ENCODE measurements at regions not wholly inside any gene's neighbourhood (a gene's known extent, or its start where the extent isn't known, plus 50 kb on each side); places are given as distances from the start of the nearest gene placed in this dataset.

- TF ChIP-seq EZH2 (IDR thresholded peaks at IDR 0.05; ENCODE audit: borderline replicate concordance, low read depth, low read length, poor library complexity, severe bottlenecking): no peak
- no peak for TF ChIP-seq CTCF (conservative IDR thresholded peaks at IDR 0.05; ENCODE audit: low read depth, low read length)
- CTCF ChIA-PET: no interaction called here
These were observed 312.4 kb downstream of the UTRN start for GRCh38 chr6:144597511-144597910.

GRCh38 chr6:144599615-144600014 is 314.5 kb downstream of the UTRN start:
- no TSS peak for BruUV-seq (replicated peaks)
- ChIA-PET POLR2A (ENCODE audit: low non-redundant PET) (no interaction called here), CTCF (no interaction called here)
- Histone ChIP-seq H3K4me1 (ENCODE audit: insufficient read depth, low read length, poor library complexity, severe bottlenecking) (peaks cover 23% of the 10 kb centered on the region), H3K36me3 (ENCODE audit: insufficient read depth, low read length, poor library complexity, severe bottlenecking) (no peaks in the 10 kb centered on the region), H3K4me3 (ENCODE audit: low read depth, low read length, poor library complexity, severe bottlenecking) (no peak overlapping the region), H3K27ac (ENCODE audit: low read depth, low read length, poor library complexity, severe bottlenecking) (no peak overlapping the region), H3K9me3 (ENCODE audit: low read depth, low read length, poor library complexity, severe bottlenecking) (peaks cover 12% of the 10 kb centered on the region), H3K27me3 (replicated peaks; ENCODE audit: insufficient read depth, low read depth, low read length, poor library complexity) (no peaks in the 10 kb centered on the region)
- no peak for DNase-seq (ENCODE audit: low spot score)
- intact Hi-C loops (cut with micrococcal nuclease; ENCODE audit: unreplicated experiment): no loop called here
- TF ChIP-seq CTCF (conservative IDR thresholded peaks at IDR 0.05; ENCODE audit: low read depth, low read length): no peak
- TF ChIP-seq EZH2 (IDR thresholded peaks at IDR 0.05; ENCODE audit: borderline replicate concordance, low read depth, low read length, poor library complexity, severe bottlenecking): no peak

More at GRCh38 chr6:144597511-144597910, 312.4 kb downstream of the UTRN start:
- no peak for DNase-seq (ENCODE audit: low spot score)
- Histone ChIP-seq H3K27me3 (replicated peaks; ENCODE audit: insufficient read depth, low read depth, low read length, poor library complexity) (no peaks in the 10 kb centered on the region), H3K27ac (ENCODE audit: low read depth, low read length, poor library complexity, severe bottlenecking) (no peak overlapping the region), H3K9me3 (ENCODE audit: low read depth, low read length, poor library complexity, severe bottlenecking) (peaks cover 12% of the 10 kb centered on the region), H3K4me1 (ENCODE audit: insufficient read depth, low read length, poor library complexity, severe bottlenecking) (peaks cover 29% of the 10 kb centered on the region), H3K4me3 (ENCODE audit: low read depth, low read length, poor library complexity, severe bottlenecking) (no peak overlapping the region), H3K36me3 (ENCODE audit: insufficient read depth, low read length, poor library complexity, severe bottlenecking) (peaks cover 13% of the 10 kb centered on the region)
- intact Hi-C loops (cut with micrococcal nuclease; ENCODE audit: unreplicated experiment): no loop called here
- POLR2A ChIA-PET (ENCODE audit: low non-redundant PET): interaction anchor here (0.6 kb wide), 1 partner anchor 193 kb away, joined by 4 read pairs; no protein-coding TSS in a partner anchor
- no TSS peak for BruUV-seq (replicated peaks)

GRCh38 chr6:144601221-144601620 is 316.1 kb downstream of the UTRN start:
- DNase-seq (ENCODE audit: low spot score): no peak
- intact Hi-C loops (cut with micrococcal nuclease; ENCODE audit: unreplicated experiment): no loop called here
- TF ChIP-seq EZH2 (IDR thresholded peaks at IDR 0.05; ENCODE audit: borderline replicate concordance, low read depth, low read length, poor library complexity, severe bottlenecking) (no peak), CTCF (conservative IDR thresholded peaks at IDR 0.05; ENCODE audit: low read depth, low read length) (no peak)
- no peaks in the 10 kb centered on the region for H3K36me3 ChIP-seq (ENCODE audit: insufficient read depth, low read length, poor library complexity, severe bottlenecking)
- no peaks in the 10 kb centered on the region for H3K27me3 ChIP-seq (replicated peaks; ENCODE audit: insufficient read depth, low read depth, low read length, poor library complexity)
- H3K9me3 ChIP-seq (ENCODE audit: low read depth, low read length, poor library complexity, severe bottlenecking): peaks cover 12% of the 10 kb centered on the region
- POLR2A ChIA-PET (ENCODE audit: low non-redundant PET): no interaction called here
- H3K4me1 ChIP-seq (ENCODE audit: insufficient read depth, low read length, poor library complexity, severe bottlenecking): peaks cover 11% of the 10 kb centered on the region
- CTCF ChIA-PET: no interaction called here
- no TSS peak for BruUV-seq (replicated peaks)
- no peak overlapping the region for H3K4me3 ChIP-seq (ENCODE audit: low read depth, low read length, poor library complexity, severe bottlenecking)
- H3K27ac ChIP-seq (ENCODE audit: low read depth, low read length, poor library complexity, severe bottlenecking): no peak overlapping the region
